ENCODE measurements at regions not wholly inside any gene's neighbourhood (a gene's known extent, or its start where the extent isn't known, plus 50 kb on each side); places are given as distances from the start of the nearest gene placed in this dataset.

DNA sequence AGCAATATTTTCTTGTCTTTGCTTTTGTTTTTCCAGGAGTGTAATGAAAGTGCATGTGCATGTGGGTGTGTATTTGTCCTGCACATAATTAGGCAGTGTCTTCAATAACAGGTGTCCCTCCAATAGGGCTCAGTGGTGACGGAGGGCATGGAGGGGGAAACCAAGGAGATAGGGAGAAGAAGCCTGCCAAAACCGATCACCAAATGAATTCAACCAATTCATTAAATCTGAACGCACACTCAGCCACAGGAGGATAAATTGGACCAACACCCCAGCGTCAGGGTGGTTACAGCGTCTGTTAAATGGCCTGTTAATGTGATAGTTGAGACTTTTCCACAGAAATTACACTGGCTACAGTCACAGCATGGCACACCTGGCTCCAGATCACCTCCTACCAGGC lies 527.6 kb downstream of the CD83 start:
- H3K9ac ChIP-seq (ENCODE audit: low read length), result no peak overlapping the region
- no peaks in the 10 kb centered on the region for H3K36me3 ChIP-seq (ENCODE audit: low read length)
- no peak overlapping the region for H3K4me2 ChIP-seq (ENCODE audit: low read depth, low read length, poor library complexity, severe bottlenecking)
- H3F3A ChIP-seq (ENCODE audit: insufficient read depth), result no peaks in the 10 kb centered on the region
- H3K9me3 ChIP-seq (ENCODE audit: insufficient read depth, low read length), result no peaks in the 10 kb centered on the region
- H3K79me2 ChIP-seq (ENCODE audit: insufficient read depth, low read length), result no peaks in the 10 kb centered on the region
- no peak overlapping the region for H3K27ac ChIP-seq (ENCODE audit: low read depth, low read length)
- no peak for TF ChIP-seq EZH2phosphoT487 (conservative IDR thresholded peaks at IDR 0.05; ENCODE audit: low read length)
- TF ChIP-seq, protein P1, sequence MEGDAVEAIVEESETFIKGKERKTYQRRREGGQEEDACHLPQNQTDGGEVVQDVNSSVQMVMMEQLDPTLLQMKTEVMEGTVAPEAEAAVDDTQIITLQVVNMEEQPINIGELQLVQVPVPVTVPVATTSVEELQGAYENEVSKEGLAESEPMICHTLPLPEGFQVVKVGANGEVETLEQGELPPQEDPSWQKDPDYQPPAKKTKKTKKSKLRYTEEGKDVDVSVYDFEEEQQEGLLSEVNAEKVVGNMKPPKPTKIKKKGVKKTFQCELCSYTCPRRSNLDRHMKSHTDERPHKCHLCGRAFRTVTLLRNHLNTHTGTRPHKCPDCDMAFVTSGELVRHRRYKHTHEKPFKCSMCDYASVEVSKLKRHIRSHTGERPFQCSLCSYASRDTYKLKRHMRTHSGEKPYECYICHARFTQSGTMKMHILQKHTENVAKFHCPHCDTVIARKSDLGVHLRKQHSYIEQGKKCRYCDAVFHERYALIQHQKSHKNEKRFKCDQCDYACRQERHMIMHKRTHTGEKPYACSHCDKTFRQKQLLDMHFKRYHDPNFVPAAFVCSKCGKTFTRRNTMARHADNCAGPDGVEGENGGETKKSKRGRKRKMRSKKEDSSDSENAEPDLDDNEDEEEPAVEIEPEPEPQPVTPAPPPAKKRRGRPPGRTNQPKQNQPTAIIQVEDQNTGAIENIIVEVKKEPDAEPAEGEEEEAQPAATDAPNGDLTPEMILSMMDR (IDR thresholded peaks at IDR 0.05; ENCODE audit: insufficient read depth, low read length, poor library complexity, severe bottlenecking), result no peak
- H4K20me1 ChIP-seq (ENCODE audit: low read depth, low read length), result no peaks in the 10 kb centered on the region
- no peaks in the 10 kb centered on the region for H3K27me3 ChIP-seq (ENCODE audit: low read length)
- H3K9me2 ChIP-seq (replicated peaks; ENCODE audit: insufficient read depth, low read length), result no peaks in the 10 kb centered on the region
- H3K4me3 ChIP-seq (ENCODE audit: insufficient read depth, low read length, poor library complexity, severe bottlenecking), result no peak overlapping the region
- H2AFZ ChIP-seq (ENCODE audit: low read depth, low read length, severe bottlenecking), result no peak overlapping the region

DNA sequence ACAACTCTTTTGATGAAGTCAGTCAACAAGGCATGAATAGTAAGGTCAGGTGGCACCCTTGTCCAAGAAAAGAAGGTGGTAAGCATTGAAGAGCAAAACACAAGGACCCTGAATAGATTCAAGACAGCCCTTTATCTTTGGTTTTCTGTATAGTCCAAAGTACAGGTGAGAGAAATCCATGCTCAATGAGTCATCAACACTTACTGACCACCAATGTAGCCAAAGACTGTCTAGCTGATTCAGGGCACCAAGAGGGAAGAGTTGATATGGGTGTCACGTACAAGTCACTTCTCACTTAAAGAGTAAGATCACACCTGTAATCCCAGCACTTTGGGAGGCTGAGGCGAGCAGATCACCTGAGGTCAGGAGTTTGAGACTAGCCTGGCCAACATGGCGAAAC lies 528.3 kb downstream of the CD83 start:
- H3K9me3 ChIP-seq (ENCODE audit: insufficient read depth, low read length), result no peaks in the 10 kb centered on the region
- no peaks in the 10 kb centered on the region for H3K79me2 ChIP-seq (ENCODE audit: insufficient read depth, low read length)
- TF ChIP-seq, protein P1 (IDR thresholded peaks at IDR 0.05; ENCODE audit: insufficient read depth, low read length, poor library complexity, severe bottlenecking), result no peak
- TF ChIP-seq EZH2phosphoT487 (conservative IDR thresholded peaks at IDR 0.05; ENCODE audit: low read length), result no peak
- H3K9me2 ChIP-seq (replicated peaks; ENCODE audit: insufficient read depth, low read length), result no peaks in the 10 kb centered on the region
- no peak overlapping the region for H3K9ac ChIP-seq (ENCODE audit: low read length)
- H3F3A ChIP-seq (ENCODE audit: insufficient read depth), result no peaks in the 10 kb centered on the region
- no peaks in the 10 kb centered on the region for H3K36me3 ChIP-seq (ENCODE audit: low read length)
- H3K27me3 ChIP-seq (ENCODE audit: low read length), result no peaks in the 10 kb centered on the region
- no peak overlapping the region for H3K4me3 ChIP-seq (ENCODE audit: insufficient read depth, low read length, poor library complexity, severe bottlenecking)
- no peak overlapping the region for H3K4me2 ChIP-seq (ENCODE audit: low read depth, low read length, poor library complexity, severe bottlenecking)
- no peak overlapping the region for H3K27ac ChIP-seq (ENCODE audit: low read depth, low read length)
- H4K20me1 ChIP-seq (ENCODE audit: low read depth, low read length), result no peaks in the 10 kb centered on the region
- H2AFZ ChIP-seq (ENCODE audit: low read depth, low read length, severe bottlenecking), result no peak overlapping the region

DNA sequence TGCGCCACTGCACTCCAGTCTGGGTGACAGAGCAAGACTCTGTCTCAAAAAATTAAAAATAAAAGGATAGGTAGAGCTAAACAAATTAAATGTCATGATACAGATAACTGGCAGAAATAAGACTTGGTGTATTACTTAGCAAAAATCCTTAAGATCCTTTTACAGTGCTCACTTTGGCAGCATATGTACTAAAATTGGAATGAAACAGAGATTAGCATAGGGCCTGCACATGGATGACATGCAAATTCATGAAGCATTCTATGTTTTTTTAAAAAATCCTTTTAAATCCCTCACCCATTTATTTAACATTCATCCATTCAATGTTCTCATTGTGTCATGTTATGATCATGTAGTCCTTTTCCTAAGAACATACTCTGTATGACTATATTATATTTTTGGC lies 528.8 kb downstream of the CD83 start:
- Histone ChIP-seq H3K9me3 (ENCODE audit: insufficient read depth, low read length) (no peaks in the 10 kb centered on the region), H3K79me2 (ENCODE audit: insufficient read depth, low read length) (no peaks in the 10 kb centered on the region), H3K4me2 (ENCODE audit: low read depth, low read length, poor library complexity, severe bottlenecking) (no peak overlapping the region), H3K27me3 (ENCODE audit: low read length) (no peaks in the 10 kb centered on the region), H3K4me3 (ENCODE audit: insufficient read depth, low read length, poor library complexity, severe bottlenecking) (no peak overlapping the region), H3K9ac (ENCODE audit: low read length) (no peak overlapping the region), H3K9me2 (replicated peaks; ENCODE audit: insufficient read depth, low read length) (no peaks in the 10 kb centered on the region), H3F3A (ENCODE audit: insufficient read depth) (no peaks in the 10 kb centered on the region), H4K20me1 (ENCODE audit: low read depth, low read length) (no peaks in the 10 kb centered on the region), H3K36me3 (ENCODE audit: low read length) (no peaks in the 10 kb centered on the region), H3K27ac (ENCODE audit: low read depth, low read length) (no peak overlapping the region), H2AFZ (ENCODE audit: low read depth, low read length, severe bottlenecking) (no peak overlapping the region)
- TF ChIP-seq, protein P1 (IDR thresholded peaks at IDR 0.05; ENCODE audit: insufficient read depth, low read length, poor library complexity, severe bottlenecking), result no peak
- no peak for TF ChIP-seq EZH2phosphoT487 (conservative IDR thresholded peaks at IDR 0.05; ENCODE audit: low read length)
